Calu3 (cell line): ENCODE measurements at regions not wholly inside any gene's neighbourhood (a gene's known extent, or its start where the extent isn't known, plus 50 kb on each side); places are given as distances from the start of the nearest gene placed in this dataset.

Experiments used
- BruUV-seq: library from RNA; stranded (reverse); fragments of 400-500 nt; replicated peaks from 2 replicates; lab custom pipeline; 2021; lab: Mats Ljungman, UMichigan
- CTCF ChIA-PET: fragments of 300-600 bp; sonication (Branson Sonifier 250); formaldehyde crosslinking; loops from one replicate; lab custom pipeline; 2022; ENCODE audit warnings: antibody characterized with exemption; lab: Charles Lee
- DNase-seq: peaks from one replicate; pipeline ENCODE4 v3.0.0; 2022
- H3K27ac Mint-ChIP-seq: one replicate; pipeline ENCODE4 v1.8.0; 2022; ENCODE audit warnings: mixed read lengths; ENCODE audit not compliant: unreplicated experiment
- H3K27me3 Mint-ChIP-seq: one replicate; pipeline ENCODE4 v1.8.0; 2022; ENCODE audit warnings: mixed read lengths; ENCODE audit not compliant: unreplicated experiment
- H3K36me3 Mint-ChIP-seq: one replicate; pipeline ENCODE4 v1.8.0; 2022; ENCODE audit warnings: mild to moderate bottlenecking, moderate library complexity, mixed read lengths; ENCODE audit not compliant: insufficient read depth, unreplicated experiment
- H3K4me1 Mint-ChIP-seq: one replicate; pipeline ENCODE4 v1.8.0; 2022; ENCODE audit warnings: mild to moderate bottlenecking, low read depth, mixed read lengths; ENCODE audit not compliant: unreplicated experiment
- H3K4me3 Mint-ChIP-seq: one replicate; pipeline ENCODE4 v1.8.0; 2022; ENCODE audit warnings: mild to moderate bottlenecking, low read depth, moderate library complexity, mixed read lengths; ENCODE audit not compliant: unreplicated experiment
- H3K9me3 Mint-ChIP-seq: one replicate; pipeline ENCODE4 v1.8.0; 2022; ENCODE audit warnings: low read depth, mixed read lengths; ENCODE audit not compliant: unreplicated experiment
- CTCF ChIP-seq: fragments of 200-600 bp; IDR thresholded peaks from one replicate; pipeline ENCODE4 v1.8.0; 2022; ENCODE audit warnings: antibody characterized with exemption; ENCODE audit not compliant: unreplicated experiment
- intact Hi-C: fragments of 100-400 bp; cut with micrococcal nuclease; formaldehyde crosslinking; loops from one replicate; pipeline ENCODE4 v1.10.0; 2022; ENCODE audit not compliant: unreplicated experiment

GRCh38 chr22:44578516-44579230 is 80.6 kb upstream of the RTL6 start:
- no peaks in the 10 kb centered on the region for H3K36me3 Mint-ChIP-seq
- no peak overlapping the region for H3K4me3 Mint-ChIP-seq
- intact Hi-C loops: no loop called here
- peaks cover 100% of the 10 kb centered on the region for H3K27me3 Mint-ChIP-seq
- no peaks in the 10 kb centered on the region for H3K4me1 Mint-ChIP-seq
- no peaks in the 10 kb centered on the region for H3K9me3 Mint-ChIP-seq
- no peak for TF ChIP-seq CTCF
- no peak overlapping the region for H3K27ac Mint-ChIP-seq
- CTCF ChIA-PET: no interaction called here
- BruUV-seq: no TSS peak
- no peak for DNase-seq

GRCh38 chr22:44578110-44578457 is 80.1 kb upstream of the RTL6 start:
- Mint-ChIP-seq H3K9me3 (no peaks in the 10 kb centered on the region), H3K27ac (no peak overlapping the region), H3K4me3 (no peak overlapping the region), H3K36me3 (no peaks in the 10 kb centered on the region), H3K27me3 (peaks cover 100% of the 10 kb centered on the region), H3K4me1 (no peaks in the 10 kb centered on the region)
- CTCF ChIA-PET: no interaction called here
- intact Hi-C loops: no loop called here
- TF ChIP-seq CTCF: no peak
- no peak for DNase-seq
- no TSS peak for BruUV-seq

- no peak overlapping the region for H3K4me3 Mint-ChIP-seq
- no peak for DNase-seq
- no peak overlapping the region for H3K27ac Mint-ChIP-seq
- no peaks in the 10 kb centered on the region for H3K36me3 Mint-ChIP-seq
- CTCF ChIA-PET: no interaction called here
- no TSS peak for BruUV-seq
- H3K27me3 Mint-ChIP-seq: peaks cover 100% of the 10 kb centered on the region
- intact Hi-C loops: no loop called here
- H3K4me1 Mint-ChIP-seq: no peaks in the 10 kb centered on the region
- no peak for TF ChIP-seq CTCF
- no peaks in the 10 kb centered on the region for H3K9me3 Mint-ChIP-seq
Observed at GRCh38 chr22:44577391-44578109, 79.5 kb upstream of the RTL6 start.

- no peak overlapping the region for H3K27ac Mint-ChIP-seq
- intact Hi-C loops: no loop called here
- peaks cover 100% of the 10 kb centered on the region for H3K27me3 Mint-ChIP-seq
- DNase-seq: no peak
- H3K36me3 Mint-ChIP-seq: no peaks in the 10 kb centered on the region
- no peak for TF ChIP-seq CTCF
- H3K9me3 Mint-ChIP-seq: no peaks in the 10 kb centered on the region
- no TSS peak for BruUV-seq
- H3K4me3 Mint-ChIP-seq: no peak overlapping the region
- no peaks in the 10 kb centered on the region for H3K4me1 Mint-ChIP-seq
- CTCF ChIA-PET: interaction anchor here (0.6 kb wide), 1 partner anchor 597 kb away, joined by 6 read pairs; no protein-coding TSS in a partner anchor
Observed at GRCh38 chr22:44576311-44577260, 78.6 kb upstream of the RTL6 start.
